IMR-90 (cell line): ENCODE measurements at regions not wholly inside any gene's neighbourhood (a gene's known extent, or its start where the extent isn't known, plus 50 kb on each side); places are given as distances from the start of the nearest gene placed in this dataset.

Experiments used
- ATAC-seq: fragments of 200-7000 bp; cut with Tn5 transposase; 2 replicates; pipeline ENCODE4 v1.9.1; 2020; ENCODE audit warnings: low read depth, mild to moderate bottlenecking, moderate library complexity
- BruUV-seq: library from RNA; stranded (reverse); fragments of 400-500 nt; replicated peaks from 2 replicates; lab custom pipeline; 2021; lab: Mats Ljungman, UMichigan
- CTCF ChIA-PET: fragments of 300-600 bp; formaldehyde crosslinking; extraction: SDS; loops from one replicate; lab custom pipeline; 2021; ENCODE audit warnings: antibody characterized with exemption; lab: Yijun Ruan, JAX
- POLR2A ChIA-PET: fragments of 300-600 bp; sonication (Branson Sonifier 250); formaldehyde crosslinking; loops from one replicate; lab custom pipeline; 2022; ENCODE audit warnings: antibody characterized with exemption; ENCODE audit not compliant: unreplicated experiment; lab: Charles Lee
- DNase-seq: peaks from one replicate; pipeline ENCODE4 v3.0.0; 2013
- H2AFZ ChIP-seq: replicated peaks from 2 replicates; pipeline ENCODE3; 2013; ENCODE audit warnings: low read length, mild to moderate bottlenecking; ENCODE audit not compliant: poor library complexity
- H2AK5ac ChIP-seq: 2 replicates; pipeline ENCODE4 v1.6.1; 2013; ENCODE audit warnings: low read depth, low read length, inconsistent platforms
- H2AK9ac ChIP-seq: replicated peaks from 2 replicates; pipeline ENCODE3; 2013; ENCODE audit warnings: mild to moderate bottlenecking, low read depth, low read length, moderate library complexity; ENCODE audit not compliant: poor library complexity
- H2BK120ac ChIP-seq: 2 replicates; pipeline ENCODE4 v1.6.1; 2013; ENCODE audit warnings: low read depth, low read length, inconsistent platforms
- H2BK15ac ChIP-seq: 3 replicates; pipeline ENCODE4 v1.6.1; 2013; ENCODE audit warnings: low read depth, low read length, inconsistent platforms
- H2BK20ac ChIP-seq: 2 replicates; pipeline ENCODE4 v1.6.1; 2013; ENCODE audit warnings: low read depth, mild to moderate bottlenecking, inconsistent platforms, low read length, moderate library complexity
- H2BK5ac ChIP-seq: 2 replicates; pipeline ENCODE4 v1.6.1; 2013; ENCODE audit warnings: mild to moderate bottlenecking, low read depth, low read length, inconsistent platforms; ENCODE audit not compliant: poor library complexity, severe bottlenecking
- H3K14ac ChIP-seq: replicated peaks from 2 replicates; pipeline ENCODE4 v1.6.1; 2013; ENCODE audit warnings: low read depth, low read length, inconsistent platforms
- H3K18ac ChIP-seq: 2 replicates; pipeline ENCODE4 v1.6.1; 2013; ENCODE audit warnings: low read depth, low read length, control low read depth
- H3K23ac ChIP-seq: 2 replicates; pipeline ENCODE4 v1.6.1; 2013; ENCODE audit warnings: low read depth, low read length, inconsistent platforms
- H3K27ac ChIP-seq: 2 replicates; pipeline ENCODE4 v1.5.1; 2013; ENCODE audit warnings: mild to moderate bottlenecking, control low read depth, low read length; ENCODE audit not compliant: insufficient read depth
- H3K27me3 ChIP-seq: 2 replicates; pipeline ENCODE4 v1.6.1; 2013; ENCODE audit warnings: low read length; ENCODE audit not compliant: control insufficient read depth, insufficient read depth
- H3K36me3 ChIP-seq: 2 replicates; pipeline ENCODE4 v1.6.1; 2013; ENCODE audit warnings: low read length, mixed read lengths; ENCODE audit not compliant: control insufficient read depth, insufficient read depth
- H3K4ac ChIP-seq: 2 replicates; pipeline ENCODE4 v1.6.1; 2013; ENCODE audit warnings: low read depth, low read length, inconsistent platforms
- H3K4me1 ChIP-seq: 2 replicates; pipeline ENCODE4 v1.6.1; 2013; ENCODE audit warnings: low read length, mixed read lengths; ENCODE audit not compliant: control insufficient read depth, insufficient read depth
- H3K4me2 ChIP-seq: 2 replicates; pipeline ENCODE4 v1.6.1; 2013; ENCODE audit warnings: low read depth, mild to moderate bottlenecking, control low read depth, low read length, moderate library complexity
- H3K4me3 ChIP-seq: 2 replicates; pipeline ENCODE4 v1.5.1; 2013; ENCODE audit warnings: low read depth, mild to moderate bottlenecking, control low read depth, low read length, moderate library complexity; ENCODE audit not compliant: insufficient read depth
- H3K56ac ChIP-seq: 2 replicates; pipeline ENCODE4 v1.6.1; 2013; ENCODE audit warnings: low read length, inconsistent platforms; ENCODE audit not compliant: insufficient read depth; ENCODE audit errors: extremely low read depth
- H3K79me1 ChIP-seq, 2 experiments: 2 replicates each; pipeline ENCODE4 v1.6.1; 2013; ENCODE audit warnings: low read length in 2 of 2, inconsistent platforms in 1 of 2, low read depth in 1 of 2
- H3K9ac ChIP-seq: 2 replicates; pipeline ENCODE4 v1.6.1; 2013; ENCODE audit warnings: low read depth, low read length, control low read depth
- H3K9me1 ChIP-seq: 2 replicates; pipeline ENCODE4 v1.6.1; 2013; ENCODE audit warnings: low read length, inconsistent platforms; ENCODE audit not compliant: insufficient read depth
- H3K9me3 ChIP-seq: 2 replicates; pipeline ENCODE4 v1.6.1; 2013; ENCODE audit warnings: low read length; ENCODE audit not compliant: control insufficient read depth, insufficient read depth
- H4K20me1 ChIP-seq: 2 replicates; pipeline ENCODE4 v1.6.1; 2013; ENCODE audit warnings: low read length, inconsistent platforms; ENCODE audit not compliant: insufficient read depth
- H4K5ac ChIP-seq: 2 replicates; pipeline ENCODE4 v1.6.1; 2013; ENCODE audit warnings: mild to moderate bottlenecking, low read depth, low read length, control low read depth
- H4K8ac ChIP-seq, 2 experiments: 2 replicates each; pipeline ENCODE4 v1.6.1; 2013; ENCODE audit warnings: low read depth in 2 of 2, low read length in 2 of 2, control low read depth in 1 of 2, inconsistent platforms in 1 of 2
- H4K91ac ChIP-seq: 2 replicates; pipeline ENCODE4 v1.6.1; 2013; ENCODE audit warnings: low read depth, low read length, inconsistent platforms; ENCODE audit not compliant: insufficient read depth
- CEBPB ChIP-seq: IDR thresholded peaks from 2 replicates; pipeline ENCODE4 v1.6.1; 2012; ENCODE audit warnings: low read depth, low read length, improper control_type of control experiment
- CHD1 ChIP-seq: IDR thresholded peaks from 2 replicates; pipeline ENCODE4 v1.6.1; 2012; ENCODE audit warnings: low read depth, low read length, improper control_type of control experiment
- CTCF ChIP-seq: conservative IDR thresholded peaks from 2 replicates; pipeline ENCODE4 v1.5.1; 2012; ENCODE audit warnings: mild to moderate bottlenecking, low read depth, low read length, improper control_type of control experiment
- ELK1 ChIP-seq: fragments of 150-350 bp; IDR thresholded peaks from 2 replicates; pipeline ENCODE4 v1.6.1; 2016; ENCODE audit warnings: low read depth, mild to moderate bottlenecking, low read length, moderate library complexity, borderline replicate concordance
- FOS ChIP-seq: fragments of 150-350 bp; IDR thresholded peaks from 2 replicates; pipeline ENCODE4 v1.6.1; 2016; ENCODE audit warnings: low read depth, low read length
- MAZ ChIP-seq: IDR thresholded peaks from 2 replicates; pipeline ENCODE4 v1.6.1; 2012; ENCODE audit warnings: low read depth, mild to moderate bottlenecking, low read length, improper control_type of control experiment, moderate library complexity, borderline replicate concordance
- MXI1 ChIP-seq: IDR thresholded peaks from 2 replicates; pipeline ENCODE4 v1.6.1; 2012; ENCODE audit warnings: low read depth, mild to moderate bottlenecking, low read length, moderate library complexity, borderline replicate concordance
- RAD21 ChIP-seq: IDR thresholded peaks from 2 replicates; pipeline ENCODE4 v1.6.1; 2012; ENCODE audit warnings: low read length, improper control_type of control experiment
- SMC3 ChIP-seq: fragments of 150-350 bp; IDR thresholded peaks from 2 replicates; pipeline ENCODE4 v1.6.1; 2016; ENCODE audit warnings: low read depth, mild to moderate bottlenecking, antibody characterized with exemption, low read length, moderate library complexity
- USF2 ChIP-seq: fragments of 150-350 bp; IDR thresholded peaks from 2 replicates; pipeline ENCODE4 v1.6.1; 2017; ENCODE audit warnings: mild to moderate bottlenecking, antibody characterized with exemption, low read length, low read depth
- WGBS, 2 experiments: methylation state at CpG; one replicate each; pipeline versions ENCODE4 v1.1.5 to v1.1.7; 2013; ENCODE audit warnings: missing lambda C conversion rate in 2 of 2; ENCODE audit not compliant: insufficient read length in 1 of 2; ENCODE audit errors: extremely low coverage in 2 of 2; 5-methylcytosine and 5-hydroxymethylcytosine counted together
- dilution Hi-C: fragments of 300-500 bp; cut with HindIII; formaldehyde crosslinking; loops from one replicate; pipeline ENCODE4 v1.14.3; 2018; ENCODE audit warnings: low sequenced_read_pairs; ENCODE audit not compliant: unreplicated experiment
- in situ Hi-C: fragments of 300-500 bp; cut with MboI; formaldehyde crosslinking; loops from 3 replicates; pipeline ENCODE4 v1.14.3; 2019; ENCODE audit warnings: low sequenced_read_pairs, inconsistent platforms, mixed read lengths
- intact Hi-C: fragments of 100-400 bp; cut with micrococcal nuclease; formaldehyde crosslinking; loops from 2 replicates; pipeline ENCODE4 v1.10.0; 2022

- TF ChIP-seq MAZ, result no peak
Measured at GRCh38 chr6:135680964-135681913, 170.3 kb upstream of the PDE7B start (continued).

- peak overlapping the region; percentile 17; the same call in 1 of the 2 replicates for H2BK20ac ChIP-seq
- no peak overlapping the region for H3K4ac ChIP-seq
- no peak overlapping the region for H3K18ac ChIP-seq
- H2AFZ ChIP-seq, result no peak overlapping the region
- peak; percentile 60 for DNase-seq
- peaks cover 5% of the 10 kb centered on the region; the same call in 1 of the 2 replicates for H3K4me1 ChIP-seq
- peak overlapping the region; percentile 26; the same call in 1 of the 2 replicates for H4K5ac ChIP-seq
- H4K20me1 ChIP-seq, result no peaks in the 10 kb centered on the region
- no peaks in the 10 kb centered on the region for H3K9me3 ChIP-seq
- H3K79me1 ChIP-seq, result no peaks in the 10 kb centered on the region
- peak overlapping the region; percentile 3 to 30; a peak in 3 of 4 replicates for H4K8ac ChIP-seq
- H3K4me3 ChIP-seq, result no peak overlapping the region
- no peaks in the 10 kb centered on the region for H3K36me3 ChIP-seq
- no peak; the same call in 1 of the 2 replicates for ATAC-seq
- H2BK15ac ChIP-seq, result no peak overlapping the region; the same call in 2 of the 3 replicates
- H3K14ac ChIP-seq, result peak overlapping the region; percentile 24; the same call in 1 of the 2 replicates
- H3K9ac ChIP-seq, result no peak overlapping the region
- in situ Hi-C loops, result no loop called here
- H3K56ac ChIP-seq, result no peak overlapping the region
- no peaks in the 10 kb centered on the region for H3K27me3 ChIP-seq
- intact Hi-C loops, result no loop called here
- H4K91ac ChIP-seq, result no peak overlapping the region
- 0 out of 2 replicates have a peak overlapping the region, but pooled peaks have one; percentile 19 for H2BK120ac ChIP-seq
- no peak overlapping the region for H2AK5ac ChIP-seq
- H3K9me1 ChIP-seq, result no peaks in the 10 kb centered on the region
- no peak overlapping the region for H2AK9ac ChIP-seq
- no CpG with 5 or more reads among the region's 2 CpGs for WGBS, 2 experiments
- CTCF ChIA-PET, result interaction anchor here (0.6 kb wide), 1 partner anchor 181 kb away, joined by 3 read pairs; no protein-coding TSS in a partner anchor
- dilution Hi-C loops, result no loop called here
- BruUV-seq, result no TSS peak
- no peak overlapping the region for H3K23ac ChIP-seq
- H2BK5ac ChIP-seq, result no peak overlapping the region
- POLR2A ChIA-PET, result interaction anchor here (0.6 kb wide), 1 partner anchor 157 kb away, joined by 3 read pairs; no protein-coding TSS in a partner anchor
- no peak overlapping the region for H3K27ac ChIP-seq
- H3K4me2 ChIP-seq, result no peak overlapping the region
- TF ChIP-seq FOS, result no peak
- TF ChIP-seq USF2, result no peak
- TF ChIP-seq MAZ, result no peak
- no peak for TF ChIP-seq ELK1
- TF ChIP-seq SMC3, result no peak
- no peak for TF ChIP-seq CEBPB
- no peak for TF ChIP-seq CHD1
- TF ChIP-seq MXI1, result no peak
- no peak for TF ChIP-seq RAD21
- no peak for TF ChIP-seq CTCF
Measured at GRCh38 chr6:135686784-135687301, 164.7 kb upstream of the PDE7B start.
